ENCODE measurements at regions not wholly inside any gene's neighbourhood (a gene's known extent, or its start where the extent isn't known, plus 50 kb on each side); places are given as distances from the start of the nearest gene placed in this dataset.

GRCh38 chr1:219058891-219059820, 114.5 kb upstream of the LYPLAL1 start:
- no peaks in the 10 kb centered on the region for H3K9me3 ChIP-seq (ENCODE audit: severe bottlenecking)
- DNase-seq = no peak
- H3K4me3 ChIP-seq (ENCODE audit: low read depth, low read length) = no peak overlapping the region
- H3K36me3 ChIP-seq = no peaks in the 10 kb centered on the region
- no peak overlapping the region for H3K27ac ChIP-seq
- H3K27me3 ChIP-seq (ENCODE audit: insufficient read depth, low read depth, severe bottlenecking) = no peaks in the 10 kb centered on the region
- TF ChIP-seq, protein P1, sequence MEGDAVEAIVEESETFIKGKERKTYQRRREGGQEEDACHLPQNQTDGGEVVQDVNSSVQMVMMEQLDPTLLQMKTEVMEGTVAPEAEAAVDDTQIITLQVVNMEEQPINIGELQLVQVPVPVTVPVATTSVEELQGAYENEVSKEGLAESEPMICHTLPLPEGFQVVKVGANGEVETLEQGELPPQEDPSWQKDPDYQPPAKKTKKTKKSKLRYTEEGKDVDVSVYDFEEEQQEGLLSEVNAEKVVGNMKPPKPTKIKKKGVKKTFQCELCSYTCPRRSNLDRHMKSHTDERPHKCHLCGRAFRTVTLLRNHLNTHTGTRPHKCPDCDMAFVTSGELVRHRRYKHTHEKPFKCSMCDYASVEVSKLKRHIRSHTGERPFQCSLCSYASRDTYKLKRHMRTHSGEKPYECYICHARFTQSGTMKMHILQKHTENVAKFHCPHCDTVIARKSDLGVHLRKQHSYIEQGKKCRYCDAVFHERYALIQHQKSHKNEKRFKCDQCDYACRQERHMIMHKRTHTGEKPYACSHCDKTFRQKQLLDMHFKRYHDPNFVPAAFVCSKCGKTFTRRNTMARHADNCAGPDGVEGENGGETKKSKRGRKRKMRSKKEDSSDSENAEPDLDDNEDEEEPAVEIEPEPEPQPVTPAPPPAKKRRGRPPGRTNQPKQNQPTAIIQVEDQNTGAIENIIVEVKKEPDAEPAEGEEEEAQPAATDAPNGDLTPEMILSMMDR (IDR thresholded peaks at IDR 0.05; ENCODE audit: low read depth, low read length) = no peak

DNA sequence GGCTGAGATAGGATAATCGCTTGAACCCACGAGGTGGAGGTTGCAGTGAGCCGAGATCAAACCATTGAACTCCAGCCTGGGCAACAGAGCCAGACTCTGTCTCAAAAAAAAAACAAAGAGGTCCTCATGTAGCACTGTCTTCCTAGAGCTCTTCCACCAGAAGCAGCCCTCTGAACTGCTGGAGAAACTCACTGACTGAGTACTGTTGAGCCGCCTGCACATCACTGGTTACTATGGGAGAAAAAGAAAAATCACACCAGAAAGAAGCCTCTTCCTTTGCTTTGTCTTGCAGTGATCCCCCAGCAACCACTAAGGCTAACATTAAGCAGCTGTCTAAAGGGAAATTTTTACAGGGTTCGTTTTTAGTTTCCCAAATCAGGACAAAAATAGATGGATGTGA, 112.9 kb upstream of the LYPLAL1 start:
- Histone ChIP-seq H3K4me3 (ENCODE audit: low read depth, low read length) (no peak overlapping the region), H3K27me3 (ENCODE audit: insufficient read depth, low read depth, severe bottlenecking) (no peaks in the 10 kb centered on the region), H3K27ac (no peak overlapping the region), H3K36me3 (no peaks in the 10 kb centered on the region), H3K9me3 (ENCODE audit: severe bottlenecking) (no peaks in the 10 kb centered on the region)
- TF ChIP-seq, protein P1 (IDR thresholded peaks at IDR 0.05; ENCODE audit: low read depth, low read length) = no peak
- DNase-seq = no peak

DNA sequence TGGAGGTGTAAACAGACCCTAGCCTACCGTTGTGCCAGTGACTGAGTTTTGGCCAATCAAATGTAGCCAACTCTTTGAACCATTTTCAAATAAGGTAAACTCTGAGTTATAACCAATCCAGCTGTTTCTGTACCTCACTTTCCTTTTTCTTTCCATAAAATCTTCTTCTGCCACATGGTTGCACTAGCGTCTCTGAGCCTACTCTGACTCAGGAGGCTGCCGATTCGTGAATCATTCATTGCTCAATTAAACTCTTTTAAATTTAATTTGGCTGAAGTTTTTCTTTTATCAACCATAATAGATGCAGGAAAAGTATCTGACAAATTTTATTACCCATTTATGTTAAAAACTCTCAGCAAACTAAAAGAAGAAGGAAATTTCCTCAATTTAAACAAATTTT, 111.5 kb upstream of the LYPLAL1 start:
- Histone ChIP-seq H3K36me3 (no peaks in the 10 kb centered on the region), H3K27me3 (ENCODE audit: insufficient read depth, low read depth, severe bottlenecking) (no peaks in the 10 kb centered on the region), H3K27ac (no peak overlapping the region), H3K4me3 (ENCODE audit: low read depth, low read length) (no peak overlapping the region), H3K9me3 (ENCODE audit: severe bottlenecking) (no peaks in the 10 kb centered on the region)
- TF ChIP-seq, protein P1 (IDR thresholded peaks at IDR 0.05; ENCODE audit: low read depth, low read length) = no peak
- no peak for DNase-seq

DNA sequence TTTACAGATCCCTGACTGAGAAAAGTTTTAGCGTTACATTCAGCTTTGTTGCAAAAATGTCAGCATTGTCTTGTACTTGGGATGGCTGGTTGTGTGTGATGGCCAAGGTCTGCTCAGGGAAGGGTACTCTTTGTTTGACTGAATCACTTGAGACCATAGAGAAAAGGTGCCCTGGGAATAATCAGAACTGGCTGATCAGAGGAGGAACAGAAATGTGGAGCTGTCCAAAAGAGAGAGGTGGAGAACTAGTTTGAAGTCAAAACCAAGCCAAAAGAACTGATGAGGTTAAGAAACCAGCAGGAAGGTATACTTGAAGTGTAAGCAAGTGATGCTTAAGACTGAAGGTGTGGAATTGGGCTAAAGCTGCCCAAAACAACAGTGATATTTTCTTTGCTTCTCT, 107.6 kb upstream of the LYPLAL1 start:
- Histone ChIP-seq H3K9me3 (ENCODE audit: severe bottlenecking) (no peaks in the 10 kb centered on the region), H3K36me3 (no peaks in the 10 kb centered on the region), H3K27ac (no peak overlapping the region), H3K27me3 (ENCODE audit: insufficient read depth, low read depth, severe bottlenecking) (no peaks in the 10 kb centered on the region), H3K4me3 (ENCODE audit: low read depth, low read length) (no peak overlapping the region)
- DNase-seq = no peak
- TF ChIP-seq, protein P1 (IDR thresholded peaks at IDR 0.05; ENCODE audit: low read depth, low read length) = no peak

- Histone ChIP-seq H3K27me3 (ENCODE audit: insufficient read depth, low read depth, severe bottlenecking) (no peaks in the 10 kb centered on the region), H3K27ac (no peak overlapping the region), H3K9me3 (ENCODE audit: severe bottlenecking) (no peaks in the 10 kb centered on the region), H3K4me3 (ENCODE audit: low read depth, low read length) (no peak overlapping the region), H3K36me3 (no peaks in the 10 kb centered on the region)
- no peak for DNase-seq
- TF ChIP-seq, protein P1 (IDR thresholded peaks at IDR 0.05; ENCODE audit: low read depth, low read length) = peak; percentile 48
Observed at GRCh38 chr1:219066631-219067349, 106.9 kb upstream of the LYPLAL1 start.
